IPS-15b (cell line): ENCODE measurements at regions not wholly inside any gene's neighbourhood (a gene's known extent, or its start where the extent isn't known, plus 50 kb on each side); places are given as distances from the start of the nearest gene placed in this dataset.

Source experiments
- H3K27me3 ChIP-seq: one replicate; pipeline ENCODE4 v1.6.1; 2013; ENCODE audit warnings: low read length; ENCODE audit not compliant: control insufficient read depth, insufficient read depth
- H3K36me3 ChIP-seq: one replicate; pipeline ENCODE4 v1.6.1; 2013; ENCODE audit warnings: low read length; ENCODE audit not compliant: control insufficient read depth, insufficient read depth
- H3K4me1 ChIP-seq: one replicate; pipeline ENCODE4 v1.6.1; 2013; ENCODE audit warnings: mild to moderate bottlenecking, low read length; ENCODE audit not compliant: control insufficient read depth, insufficient read depth
- H3K4me3 ChIP-seq: one replicate; pipeline ENCODE4 v1.5.1; 2013; ENCODE audit warnings: low read depth, low read length
- H3K9ac ChIP-seq: one replicate; pipeline ENCODE4 v1.6.1; 2013; ENCODE audit warnings: low read depth, mild to moderate bottlenecking, low read length
- H3K9me3 ChIP-seq: one replicate; pipeline ENCODE4 v1.6.1; 2013; ENCODE audit warnings: mild to moderate bottlenecking, low read length; ENCODE audit not compliant: control insufficient read depth, insufficient read depth

- no peak overlapping the region for H3K9ac ChIP-seq
- H3K27me3 ChIP-seq = no peaks in the 10 kb centered on the region
- no peaks in the 10 kb centered on the region for H3K4me1 ChIP-seq
- H3K36me3 ChIP-seq = no peaks in the 10 kb centered on the region
- no peak overlapping the region for H3K4me3 ChIP-seq
- peaks cover 13% of the 10 kb centered on the region for H3K9me3 ChIP-seq
Measured at GRCh38 chr9:29806937-29807618, 2233.8 kb upstream of the C9orf72 start.

GRCh38 chr9:29816954-29817703, 2243.8 kb upstream of the C9orf72 start:
- H3K27me3 ChIP-seq = no peaks in the 10 kb centered on the region
- no peak overlapping the region for H3K4me3 ChIP-seq
- peaks cover 3% of the 10 kb centered on the region for H3K9me3 ChIP-seq
- no peak overlapping the region for H3K9ac ChIP-seq
- no peaks in the 10 kb centered on the region for H3K4me1 ChIP-seq
- no peaks in the 10 kb centered on the region for H3K36me3 ChIP-seq

GRCh38 chr9:29822458-29822857, 2249.2 kb upstream of the C9orf72 start:
- H3K9me3 ChIP-seq = peaks cover 3% of the 10 kb centered on the region

GRCh38 chr9:29826421-29826820, 2253.1 kb upstream of the C9orf72 start:
- H3K4me3 ChIP-seq = no peak overlapping the region
- no peak overlapping the region for H3K9ac ChIP-seq
- H3K4me1 ChIP-seq = no peaks in the 10 kb centered on the region
- no peaks in the 10 kb centered on the region for H3K27me3 ChIP-seq
- no peaks in the 10 kb centered on the region for H3K36me3 ChIP-seq
- H3K9me3 ChIP-seq = peaks cover 9% of the 10 kb centered on the region

More at GRCh38 chr9:29822458-29822857, 2249.2 kb upstream of the C9orf72 start:
- no peak overlapping the region for H3K4me3 ChIP-seq
- no peaks in the 10 kb centered on the region for H3K27me3 ChIP-seq
- no peaks in the 10 kb centered on the region for H3K36me3 ChIP-seq
- no peaks in the 10 kb centered on the region for H3K4me1 ChIP-seq
- H3K9ac ChIP-seq = no peak overlapping the region

- H3K4me3 ChIP-seq = no peak overlapping the region
- H3K9ac ChIP-seq = no peak overlapping the region
- H3K36me3 ChIP-seq = no peaks in the 10 kb centered on the region
- peaks cover 9% of the 10 kb centered on the region for H3K9me3 ChIP-seq
- no peaks in the 10 kb centered on the region for H3K27me3 ChIP-seq
- no peaks in the 10 kb centered on the region for H3K4me1 ChIP-seq
Measured at GRCh38 chr9:29830821-29831220, 2257.5 kb upstream of the C9orf72 start.

GRCh38 chr9:29838491-29839020, 2265.3 kb upstream of the C9orf72 start:
- H3K36me3 ChIP-seq = no peaks in the 10 kb centered on the region
- H3K9ac ChIP-seq = no peak overlapping the region
- H3K4me1 ChIP-seq = no peaks in the 10 kb centered on the region
- H3K27me3 ChIP-seq = no peaks in the 10 kb centered on the region
- H3K9me3 ChIP-seq = no peaks in the 10 kb centered on the region
- H3K4me3 ChIP-seq = no peak overlapping the region

GRCh38 chr9:29844251-29844650, 2271.0 kb upstream of the C9orf72 start:
- Histone ChIP-seq H3K4me1 (no peaks in the 10 kb centered on the region), H3K4me3 (no peak overlapping the region), H3K9ac (no peak overlapping the region), H3K27me3 (no peaks in the 10 kb centered on the region), H3K9me3 (no peaks in the 10 kb centered on the region), H3K36me3 (no peaks in the 10 kb centered on the region)

- Histone ChIP-seq H3K9me3 (no peaks in the 10 kb centered on the region), H3K36me3 (no peaks in the 10 kb centered on the region), H3K9ac (no peak overlapping the region), H3K4me3 (no peak overlapping the region), H3K4me1 (no peaks in the 10 kb centered on the region), H3K27me3 (no peaks in the 10 kb centered on the region)
Measured at GRCh38 chr9:29850664-29851063, 2277.4 kb upstream of the C9orf72 start.

GRCh38 chr9:29861803-29862202, 2288.5 kb upstream of the C9orf72 start:
- Histone ChIP-seq H3K4me3 (no peak overlapping the region), H3K9ac (no peak overlapping the region), H3K27me3 (no peaks in the 10 kb centered on the region), H3K36me3 (no peaks in the 10 kb centered on the region), H3K9me3 (no peaks in the 10 kb centered on the region), H3K4me1 (no peaks in the 10 kb centered on the region)

- H3K36me3 ChIP-seq = no peaks in the 10 kb centered on the region
- no peaks in the 10 kb centered on the region for H3K4me1 ChIP-seq
- H3K9me3 ChIP-seq = no peaks in the 10 kb centered on the region
- H3K9ac ChIP-seq = no peak overlapping the region
- no peak overlapping the region for H3K4me3 ChIP-seq
- H3K27me3 ChIP-seq = no peaks in the 10 kb centered on the region
Measured at GRCh38 chr9:29865764-29866313, 2292.6 kb upstream of the C9orf72 start.

GRCh38 chr9:29866556-29866955, 2293.3 kb upstream of the C9orf72 start:
- Histone ChIP-seq H3K9ac (no peak overlapping the region), H3K9me3 (no peaks in the 10 kb centered on the region), H3K4me3 (no peak overlapping the region), H3K27me3 (no peaks in the 10 kb centered on the region), H3K4me1 (no peaks in the 10 kb centered on the region), H3K36me3 (no peaks in the 10 kb centered on the region)

GRCh38 chr9:29873579-29873978, 2300.3 kb upstream of the C9orf72 start:
- Histone ChIP-seq H3K9ac (no peak overlapping the region), H3K4me3 (no peak overlapping the region), H3K9me3 (no peaks in the 10 kb centered on the region), H3K27me3 (no peaks in the 10 kb centered on the region), H3K4me1 (peaks cover 10% of the 10 kb centered on the region), H3K36me3 (no peaks in the 10 kb centered on the region)
